GM12875 (cell line): ENCODE measurements at regions not wholly inside any gene's neighbourhood (a gene's known extent, or its start where the extent isn't known, plus 50 kb on each side); places are given as distances from the start of the nearest gene placed in this dataset.

Source experiments
- H3K4me3 ChIP-seq: one replicate; pipeline ENCODE4 v1.5.1; 2011; ENCODE audit warnings: low read depth, low read length, control low read depth
- CTCF ChIP-seq: IDR thresholded peaks from 2 replicates; pipeline ENCODE4 v1.5.1; 2011; ENCODE audit warnings: low read depth, mild to moderate bottlenecking, control low read depth, inconsistent platforms, low read length, moderate library complexity, borderline replicate concordance; ENCODE audit not compliant: insufficient read depth

GRCh38 chr7:113562242-113562641, 356.6 kb downstream of the PPP1R3A start:
- no peak for TF ChIP-seq CTCF
- H3K4me3 ChIP-seq: no peak overlapping the region

- no peak for TF ChIP-seq CTCF
- no peak overlapping the region for H3K4me3 ChIP-seq
These were observed 357.4 kb downstream of the PPP1R3A start for GRCh38 chr7:113561446-113561845.

- TF ChIP-seq CTCF: no peak
- no peak overlapping the region for H3K4me3 ChIP-seq
These were observed 367.8 kb downstream of the PPP1R3A start for GRCh38 chr7:113550966-113551365.

GRCh38 chr7:113548561-113548960, 370.2 kb downstream of the PPP1R3A start:
- no peak overlapping the region for H3K4me3 ChIP-seq
- no peak for TF ChIP-seq CTCF

- no peak for TF ChIP-seq CTCF
- H3K4me3 ChIP-seq: no peak overlapping the region
These were observed 370.7 kb downstream of the PPP1R3A start for GRCh38 chr7:113548137-113548536.

- TF ChIP-seq CTCF: no peak
These were observed 397.3 kb downstream of the PPP1R3A start for GRCh38 chr7:113521468-113521867.

GRCh38 chr7:113519472-113519871, 399.3 kb downstream of the PPP1R3A start:
- H3K4me3 ChIP-seq: no peak overlapping the region
- TF ChIP-seq CTCF: no peak

More at GRCh38 chr7:113521468-113521867, 397.3 kb downstream of the PPP1R3A start:
- no peak overlapping the region for H3K4me3 ChIP-seq
